ENCODE measurements at regions not wholly inside any gene's neighbourhood (a gene's known extent, or its start where the extent isn't known, plus 50 kb on each side); places are given as distances from the start of the nearest gene placed in this dataset.

DNA sequence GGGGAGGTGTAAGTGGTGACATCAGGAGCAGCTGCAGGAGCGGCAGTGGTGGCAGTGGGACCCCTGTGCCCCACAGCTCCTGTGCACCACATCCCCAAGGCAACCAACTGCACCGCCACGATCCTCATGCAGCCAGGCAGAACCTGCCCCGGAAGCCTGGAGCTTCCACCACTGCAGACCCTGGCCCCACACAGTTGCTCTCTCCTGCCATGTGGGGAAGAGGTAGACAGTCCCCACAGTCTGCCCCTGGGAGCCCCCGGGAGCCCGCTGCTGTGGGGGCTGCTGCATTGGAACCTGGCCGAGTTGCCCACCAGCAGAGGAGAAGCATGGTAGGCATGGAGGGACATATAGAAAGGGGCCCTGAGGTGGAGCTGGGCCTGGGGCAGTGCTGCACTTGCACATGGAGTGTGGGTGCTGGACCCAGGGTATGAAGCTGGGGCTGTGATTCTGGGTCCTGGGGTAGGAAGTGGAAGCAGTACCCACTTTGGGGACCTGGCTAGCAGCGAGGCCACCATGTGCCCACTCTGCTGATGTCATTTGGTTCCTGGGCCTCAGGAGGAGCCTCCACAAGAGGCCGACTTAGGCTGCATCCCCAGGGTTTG is 623.3 kb upstream of the LRRTM4 start:
- H3K9ac ChIP-seq (ENCODE audit: low read depth, low read length): no peak overlapping the region
- H4K8ac ChIP-seq (ENCODE audit: low read depth in 2 of 2, low read length in 2 of 2): no peak overlapping the region
- no peak overlapping the region for H2AFZ ChIP-seq (replicated peaks; ENCODE audit: low read length, poor library complexity)
- H4K91ac ChIP-seq (ENCODE audit: insufficient read depth, low read depth, low read length): no peak overlapping the region
- TF ChIP-seq POLR2A (IDR thresholded peaks at IDR 0.05; ENCODE audit: low read depth, low read length) (no peak), MAZ (IDR thresholded peaks at IDR 0.05; ENCODE audit: borderline replicate concordance, low read depth, low read length) (no peak), CEBPB (IDR thresholded peaks at IDR 0.05; ENCODE audit: low read depth, low read length) (no peak), SMC3 (IDR thresholded peaks at IDR 0.05; ENCODE audit: low read depth, low read length) (no peak), RCOR1 (IDR thresholded peaks at IDR 0.05; ENCODE audit: insufficient replicate concordance, low read length) (no peak), RAD21 (IDR thresholded peaks at IDR 0.05; ENCODE audit: low read length) (no peak), NFE2L2 (IDR thresholded peaks at IDR 0.05; ENCODE audit: low read depth, low read length) (no peak), CHD1 (IDR thresholded peaks at IDR 0.05; ENCODE audit: low read depth, low read length) (no peak), BHLHE40 (IDR thresholded peaks at IDR 0.05; ENCODE audit: low read depth, low read length) (no peak)
- TF ChIP-seq, protein P1, sequence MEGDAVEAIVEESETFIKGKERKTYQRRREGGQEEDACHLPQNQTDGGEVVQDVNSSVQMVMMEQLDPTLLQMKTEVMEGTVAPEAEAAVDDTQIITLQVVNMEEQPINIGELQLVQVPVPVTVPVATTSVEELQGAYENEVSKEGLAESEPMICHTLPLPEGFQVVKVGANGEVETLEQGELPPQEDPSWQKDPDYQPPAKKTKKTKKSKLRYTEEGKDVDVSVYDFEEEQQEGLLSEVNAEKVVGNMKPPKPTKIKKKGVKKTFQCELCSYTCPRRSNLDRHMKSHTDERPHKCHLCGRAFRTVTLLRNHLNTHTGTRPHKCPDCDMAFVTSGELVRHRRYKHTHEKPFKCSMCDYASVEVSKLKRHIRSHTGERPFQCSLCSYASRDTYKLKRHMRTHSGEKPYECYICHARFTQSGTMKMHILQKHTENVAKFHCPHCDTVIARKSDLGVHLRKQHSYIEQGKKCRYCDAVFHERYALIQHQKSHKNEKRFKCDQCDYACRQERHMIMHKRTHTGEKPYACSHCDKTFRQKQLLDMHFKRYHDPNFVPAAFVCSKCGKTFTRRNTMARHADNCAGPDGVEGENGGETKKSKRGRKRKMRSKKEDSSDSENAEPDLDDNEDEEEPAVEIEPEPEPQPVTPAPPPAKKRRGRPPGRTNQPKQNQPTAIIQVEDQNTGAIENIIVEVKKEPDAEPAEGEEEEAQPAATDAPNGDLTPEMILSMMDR (conservative IDR thresholded peaks at IDR 0.05; ENCODE audit: low read depth, low read length): no peak
- TF ChIP-seq, protein P2, sequence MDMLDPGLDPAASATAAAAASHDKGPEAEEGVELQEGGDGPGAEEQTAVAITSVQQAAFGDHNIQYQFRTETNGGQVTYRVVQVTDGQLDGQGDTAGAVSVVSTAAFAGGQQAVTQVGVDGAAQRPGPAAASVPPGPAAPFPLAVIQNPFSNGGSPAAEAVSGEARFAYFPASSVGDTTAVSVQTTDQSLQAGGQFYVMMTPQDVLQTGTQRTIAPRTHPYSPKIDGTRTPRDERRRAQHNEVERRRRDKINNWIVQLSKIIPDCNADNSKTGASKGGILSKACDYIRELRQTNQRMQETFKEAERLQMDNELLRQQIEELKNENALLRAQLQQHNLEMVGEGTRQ (IDR thresholded peaks at IDR 0.05; ENCODE audit: low read depth, low read length): no peak
- TF ChIP-seq, protein P3, sequence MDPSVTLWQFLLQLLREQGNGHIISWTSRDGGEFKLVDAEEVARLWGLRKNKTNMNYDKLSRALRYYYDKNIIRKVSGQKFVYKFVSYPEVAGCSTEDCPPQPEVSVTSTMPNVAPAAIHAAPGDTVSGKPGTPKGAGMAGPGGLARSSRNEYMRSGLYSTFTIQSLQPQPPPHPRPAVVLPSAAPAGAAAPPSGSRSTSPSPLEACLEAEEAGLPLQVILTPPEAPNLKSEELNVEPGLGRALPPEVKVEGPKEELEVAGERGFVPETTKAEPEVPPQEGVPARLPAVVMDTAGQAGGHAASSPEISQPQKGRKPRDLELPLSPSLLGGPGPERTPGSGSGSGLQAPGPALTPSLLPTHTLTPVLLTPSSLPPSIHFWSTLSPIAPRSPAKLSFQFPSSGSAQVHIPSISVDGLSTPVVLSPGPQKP (IDR thresholded peaks at IDR 0.05; ENCODE audit: borderline replicate concordance, low read depth, low read length): no peak
- dilution Hi-C loops (cut with HindIII; ENCODE audit: low sequenced_read_pairs, unreplicated experiment): no loop called here
- no peak overlapping the region for H2AK9ac ChIP-seq (replicated peaks; ENCODE audit: low read depth, low read length, poor library complexity)
- ChIA-PET CTCF (no interaction called here), POLR2A (ENCODE audit: unreplicated experiment) (no interaction called here)
- no peaks in the 10 kb centered on the region for H3K36me3 ChIP-seq (ENCODE audit: control insufficient read depth, insufficient read depth, low read length)
- H3K9me3 ChIP-seq (ENCODE audit: control insufficient read depth, insufficient read depth, low read length): peaks cover 14% of the 10 kb centered on the region
- H3K27me3 ChIP-seq (ENCODE audit: control insufficient read depth, insufficient read depth, low read length): no peaks in the 10 kb centered on the region
- no peak overlapping the region for H2BK120ac ChIP-seq (ENCODE audit: low read depth, low read length)
- H3K79me1 ChIP-seq (ENCODE audit: low read depth in 1 of 2, low read length in 2 of 2): no peaks in the 10 kb centered on the region
- BruUV-seq (replicated peaks): no TSS peak
- no peak for DNase-seq
- no peak overlapping the region for H3K4ac ChIP-seq (ENCODE audit: low read depth, low read length)
- H2BK5ac ChIP-seq (ENCODE audit: low read depth, low read length, poor library complexity, severe bottlenecking): no peak overlapping the region
- no peak overlapping the region for H2AK5ac ChIP-seq (ENCODE audit: low read depth, low read length)
- WGBS, 2 experiments (ENCODE audit: extremely low coverage in 2 of 2, insufficient read length in 1 of 2): 69% methylated on average over 3 of the region's 9 CpGs; no CpG with 5 or more reads in 1 of the 2 experiments
- no peak overlapping the region for H3K4me3 ChIP-seq (ENCODE audit: insufficient read depth, low read depth, low read length)
- H3K4me1 ChIP-seq (ENCODE audit: control insufficient read depth, insufficient read depth, low read length): no peaks in the 10 kb centered on the region
- no peaks in the 10 kb centered on the region for H4K20me1 ChIP-seq (ENCODE audit: insufficient read depth, low read length)
- H4K5ac ChIP-seq (ENCODE audit: low read depth, low read length): no peak overlapping the region
- H3K4me2 ChIP-seq (ENCODE audit: low read depth, low read length): no peak overlapping the region
- in situ Hi-C loops (cut with MboI; ENCODE audit: low sequenced_read_pairs): no loop called here
- H3K9me1 ChIP-seq (ENCODE audit: insufficient read depth, low read length): no peaks in the 10 kb centered on the region
- no peak overlapping the region for H3K14ac ChIP-seq (replicated peaks; ENCODE audit: low read depth, low read length)
- no peak overlapping the region for H3K23ac ChIP-seq (ENCODE audit: low read depth, low read length)
- H2BK15ac ChIP-seq (ENCODE audit: low read depth, low read length): no peak overlapping the region
- ATAC-seq (ENCODE audit: low read depth): no peak
- no peak overlapping the region for H3K56ac ChIP-seq (ENCODE audit: extremely low read depth, insufficient read depth, low read length)
- intact Hi-C loops (cut with micrococcal nuclease): no loop called here
- no peak overlapping the region for H2BK20ac ChIP-seq (ENCODE audit: low read depth, low read length)
- H3K18ac ChIP-seq (ENCODE audit: low read depth, low read length): no peak overlapping the region
- no peak overlapping the region for H3K27ac ChIP-seq (ENCODE audit: insufficient read depth, low read length)

Measured in IMR-90 (cell line).